ENCODE measurements at regions not wholly inside any gene's neighbourhood (a gene's known extent, or its start where the extent isn't known, plus 50 kb on each side); places are given as distances from the start of the nearest gene placed in this dataset.
"Not testable (repeated sequence)": the region's sequence is repeated elsewhere in the genome, so short reads cannot be mapped to it uniquely, and the experiment has no call there.

- TF ChIP-seq CTCF (conservative IDR thresholded peaks at IDR 0.05 in 1 of 2, IDR thresholded peaks at IDR 0.05 in 1 of 2; ENCODE audit: extremely low read depth in 1 of 2, insufficient read depth in 1 of 2, low read depth in 1 of 2, low read length in 2 of 2); EZH2 (IDR thresholded peaks at IDR 0.05; ENCODE audit: borderline replicate concordance, low read length): not testable (repeated sequence)
Observed at GRCh38 chr14:76303188-76303587, 72.7 kb upstream of the ESRRB start.
